ENCODE measurements at regions not wholly inside any gene's neighbourhood (a gene's known extent, or its start where the extent isn't known, plus 50 kb on each side); places are given as distances from the start of the nearest gene placed in this dataset.

GRCh38 chr5:67407979-67408378, 211.4 kb upstream of the CD180 start:
- TF ChIP-seq CTCF (IDR thresholded peaks at IDR 0.05) (no peak), POLR2A (IDR thresholded peaks at IDR 0.05) (no peak)

Data from Peyer's patch (tissue), 4 donors.